HG03520 (cell line): ENCODE measurements at regions not wholly inside any gene's neighbourhood (a gene's known extent, or its start where the extent isn't known, plus 50 kb on each side); places are given as distances from the start of the nearest gene placed in this dataset.
"Not testable (repeated sequence)": the region's sequence is repeated elsewhere in the genome, so short reads cannot be mapped to it uniquely, and the experiment has no call there.

Experiments
- ATAC-seq: cut with Tn5 transposase; IDR thresholded peaks from one replicate; pipeline ENCODE4 v1.9.1; 2021; ENCODE audit warnings: mild to moderate bottlenecking, moderate library complexity; ENCODE audit not compliant: unreplicated experiment

DNA sequence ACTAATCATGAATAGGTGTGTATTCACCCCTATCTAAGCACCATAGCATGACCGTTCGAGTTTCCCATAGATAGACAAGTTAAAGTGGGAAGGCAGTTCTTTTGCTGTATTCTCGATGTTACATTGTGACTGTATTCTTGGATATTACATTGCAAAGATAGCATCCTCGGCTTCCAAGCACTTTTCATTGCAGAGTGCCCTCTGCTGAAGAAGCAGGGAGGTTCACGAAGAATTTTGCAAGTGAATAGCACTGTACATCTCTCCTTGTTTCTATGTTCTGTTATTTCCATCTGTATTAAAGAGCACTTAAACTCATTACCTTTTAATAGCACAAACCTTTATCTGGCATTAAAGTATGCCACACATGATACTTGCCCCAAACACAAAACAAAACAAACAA lies 426.7 kb upstream of the ARX start:
- ATAC-seq: no peak

DNA sequence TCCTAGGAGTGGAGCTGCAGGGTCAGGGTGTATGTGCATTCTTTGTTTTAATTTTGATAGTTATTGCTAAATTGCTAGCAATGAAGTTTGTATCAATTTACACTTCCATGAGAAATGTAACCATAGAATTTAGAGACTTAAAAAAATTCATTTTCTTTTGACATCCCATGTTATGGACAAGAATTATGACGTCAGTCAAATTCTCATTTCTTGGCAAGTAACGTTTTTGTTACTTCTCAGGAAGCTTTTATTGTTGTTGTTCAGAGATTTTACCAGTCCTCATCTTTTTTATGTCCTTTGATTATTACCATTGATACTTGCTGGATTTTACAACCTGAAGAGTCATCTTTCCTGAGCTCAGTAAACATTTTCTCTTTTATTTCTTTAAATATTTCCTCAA lies 417.5 kb upstream of the ARX start:
- ATAC-seq: no peak

DNA sequence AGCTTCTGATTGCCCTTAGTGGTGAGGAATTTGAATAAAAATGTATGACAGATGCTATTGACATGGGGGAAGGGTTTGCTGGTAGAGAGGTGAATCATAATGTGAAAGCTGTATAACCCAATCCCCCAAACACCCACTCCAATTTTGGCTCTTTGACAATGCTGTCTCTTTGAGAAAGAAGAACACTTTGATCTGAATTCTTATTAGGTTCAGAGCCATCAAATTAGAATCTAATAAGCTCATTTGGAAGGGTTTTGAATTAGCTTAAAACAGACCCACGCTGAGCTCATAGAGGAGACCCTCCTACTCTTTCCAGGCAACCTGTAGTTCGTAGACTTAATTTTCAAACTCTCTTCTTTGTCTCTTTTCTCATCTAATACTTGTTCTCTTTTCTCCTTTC lies 416.6 kb upstream of the ARX start:
- no peak for ATAC-seq

DNA sequence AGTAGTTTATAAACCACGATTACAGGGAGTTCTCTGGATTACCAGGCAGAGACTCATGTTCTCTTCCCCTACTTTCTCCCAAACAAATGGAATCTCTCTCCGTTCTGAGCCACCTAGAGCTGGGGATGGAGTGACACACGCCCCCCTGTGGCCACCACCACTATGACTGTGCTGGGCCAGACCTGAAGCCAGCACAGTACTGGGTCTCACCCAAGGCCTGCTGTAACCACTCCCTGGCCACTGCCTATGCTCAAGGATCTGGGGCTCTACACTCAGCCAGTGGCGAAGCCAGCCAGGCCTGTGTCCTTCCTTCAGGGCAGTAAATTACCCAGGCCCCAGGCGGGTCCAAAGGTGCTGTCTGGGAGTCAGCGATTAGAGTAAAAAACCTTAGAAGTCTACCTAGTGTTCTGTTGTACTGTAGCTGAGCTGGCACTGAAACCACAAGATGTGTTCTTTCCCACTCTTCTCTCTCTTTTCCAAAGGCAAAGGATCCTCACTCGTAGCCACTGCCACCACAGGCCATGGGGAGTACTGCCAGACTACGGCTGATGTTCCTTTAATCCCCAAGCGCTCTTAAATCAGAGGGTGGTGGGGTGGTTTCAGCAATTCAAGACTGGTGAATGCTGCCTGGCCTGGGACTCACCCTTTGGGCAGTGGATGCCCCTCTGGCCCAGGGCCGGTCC lies 412.2 kb upstream of the ARX start:
- ATAC-seq: no peak

DNA sequence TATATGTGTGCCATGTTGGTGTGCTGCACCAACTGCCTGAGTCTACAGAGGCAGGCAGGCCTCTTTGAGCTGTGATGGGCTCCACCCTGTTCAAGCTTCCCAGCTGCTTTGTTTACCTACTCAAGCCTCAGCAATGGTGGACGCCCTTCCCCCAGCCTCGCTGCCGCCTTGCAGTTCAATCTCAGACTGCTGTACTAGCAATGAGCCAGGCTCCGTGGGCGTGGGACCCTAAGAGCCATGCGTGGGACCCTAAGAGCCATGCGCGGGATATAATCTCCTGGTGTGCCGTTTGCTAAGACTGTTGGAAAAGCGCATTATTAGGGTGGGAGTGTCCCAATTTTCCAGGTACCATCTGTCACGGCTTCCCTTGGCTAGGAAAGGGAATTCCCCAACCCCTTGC lies 388.4 kb upstream of the ARX start:
- not testable (repeated sequence) for ATAC-seq

DNA sequence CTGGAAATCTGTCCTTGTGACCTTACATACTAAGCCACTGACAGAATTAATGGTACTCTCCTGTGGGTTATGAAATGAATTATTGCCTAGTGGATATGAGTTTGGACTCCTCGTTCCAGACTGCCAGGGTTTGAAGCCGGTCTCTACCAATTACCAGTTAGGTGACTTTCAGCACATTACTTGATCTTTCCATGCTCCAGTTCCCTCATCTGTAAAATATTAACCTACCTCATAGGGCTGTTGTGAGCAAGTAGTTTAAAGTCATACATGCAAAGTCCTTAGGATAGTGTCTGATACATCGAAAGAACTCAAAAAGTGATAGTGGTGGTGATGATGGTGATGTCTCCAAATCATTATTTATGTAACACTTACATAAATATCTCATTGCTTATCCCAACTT lies 373.5 kb upstream of the ARX start:
- ATAC-seq: no peak

DNA sequence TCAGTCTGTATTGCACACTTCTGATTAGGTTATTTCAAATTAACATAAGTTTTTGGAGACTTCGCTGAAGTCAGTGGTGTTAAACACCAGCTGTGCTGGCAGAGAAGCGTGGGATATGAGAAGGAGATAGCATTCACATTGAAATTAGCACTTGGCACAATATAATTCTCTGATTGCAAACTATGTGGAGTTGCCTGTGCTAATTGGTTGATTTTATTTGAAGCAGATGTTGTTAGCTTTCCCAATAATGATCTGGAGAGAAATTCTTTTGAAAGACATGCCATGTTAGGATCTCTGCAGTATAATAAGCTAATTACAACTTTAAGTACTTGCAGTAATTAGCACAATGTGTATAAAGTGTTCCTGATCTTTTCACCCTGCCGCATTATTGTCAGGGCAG lies 367.4 kb upstream of the ARX start:
- ATAC-seq: no peak

DNA sequence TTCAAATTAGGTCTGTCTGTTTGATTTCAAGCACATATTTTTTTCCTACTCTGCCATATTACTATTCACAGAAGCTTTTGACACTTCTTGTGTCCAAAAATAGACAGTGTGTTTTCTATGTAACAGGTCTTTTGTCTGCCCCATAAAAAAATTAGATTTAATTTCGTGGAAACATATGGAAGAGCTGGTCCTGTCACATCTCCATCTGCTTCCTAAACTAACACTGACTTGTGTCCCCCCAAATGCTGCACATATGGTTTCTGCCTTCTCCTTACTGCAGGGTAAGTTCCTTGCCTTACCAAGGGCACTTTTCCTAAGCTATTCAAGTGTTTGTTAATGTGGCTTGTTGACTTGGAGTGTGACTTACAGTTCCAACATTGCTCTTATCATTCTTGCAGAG lies 340.7 kb upstream of the ARX start:
- no peak for ATAC-seq

DNA sequence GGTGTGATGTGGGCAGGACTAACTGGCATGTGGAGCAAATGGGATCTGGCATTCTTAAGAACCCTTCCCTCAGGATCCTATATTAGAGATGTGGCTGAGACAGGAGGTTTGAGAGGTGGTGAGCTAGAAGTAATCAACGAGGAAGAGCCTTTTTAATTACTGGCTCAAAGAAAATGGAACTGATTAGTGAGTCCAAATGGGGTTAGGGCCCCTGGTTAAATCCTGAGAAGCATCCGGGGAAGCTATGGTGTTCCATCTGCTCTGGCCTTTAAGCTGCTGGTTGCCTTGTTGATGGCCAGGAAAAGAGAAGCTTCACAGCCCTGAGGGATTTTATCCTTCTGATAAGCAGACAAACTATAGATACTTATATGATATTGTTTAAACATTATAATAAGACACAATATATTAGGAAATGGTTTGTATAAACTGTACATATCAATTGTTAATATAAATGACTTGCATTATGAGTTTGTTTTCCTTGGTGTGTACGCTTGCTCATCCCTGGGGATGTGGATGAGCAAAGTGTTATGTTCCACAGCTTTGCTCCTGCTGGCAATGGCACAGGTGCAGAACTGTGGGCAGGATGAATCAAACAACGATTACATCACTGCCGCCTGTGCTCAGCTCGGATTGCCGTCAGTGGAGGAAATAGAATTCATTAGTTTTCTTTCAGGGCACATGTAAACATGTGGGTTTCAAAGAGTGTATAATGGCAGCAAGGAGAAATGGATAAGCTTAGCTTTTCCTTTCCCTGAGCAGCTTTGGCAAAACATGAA lies 328.6 kb upstream of the ARX start:
- ATAC-seq: no peak

DNA sequence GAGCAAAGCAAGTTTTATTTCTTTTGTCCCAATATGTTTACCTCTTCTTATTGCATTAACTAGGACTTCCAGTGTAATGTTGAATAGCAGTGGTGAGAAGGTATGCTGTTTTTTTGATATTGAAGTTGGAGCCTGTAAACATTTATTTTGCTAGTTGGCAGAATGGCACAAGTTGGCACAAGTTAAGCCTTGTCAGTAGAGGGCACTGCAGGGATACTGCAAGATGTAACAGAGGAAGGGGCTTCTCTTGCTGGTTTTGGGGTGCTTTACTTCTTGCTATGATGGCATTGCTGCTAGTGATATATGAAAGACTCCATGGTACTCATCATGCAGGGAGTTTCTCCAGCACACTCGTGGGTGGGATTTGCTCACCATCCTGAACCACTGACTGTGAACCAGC lies 327.3 kb upstream of the ARX start:
- ATAC-seq: no peak

DNA sequence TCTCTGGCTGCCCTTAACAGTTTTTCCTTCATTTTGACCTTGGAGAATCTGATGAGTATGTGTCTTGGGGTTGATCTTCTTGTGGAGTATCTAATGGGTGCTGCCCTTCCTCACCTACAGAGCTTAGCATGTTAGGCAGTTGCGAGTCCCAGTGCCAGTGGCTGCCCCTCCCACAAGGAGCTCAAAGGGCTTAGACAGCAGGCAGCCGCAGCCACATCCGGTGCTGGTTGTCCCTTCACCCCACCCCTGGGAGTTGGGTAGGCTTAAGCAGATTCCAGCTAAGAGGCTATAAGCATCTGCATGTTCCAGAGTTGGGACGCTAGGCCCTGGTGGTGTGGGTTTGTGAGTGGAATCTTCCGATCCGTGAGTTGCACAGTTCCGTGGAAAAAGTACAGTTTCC lies 322.1 kb upstream of the ARX start:
- no peak for ATAC-seq

DNA sequence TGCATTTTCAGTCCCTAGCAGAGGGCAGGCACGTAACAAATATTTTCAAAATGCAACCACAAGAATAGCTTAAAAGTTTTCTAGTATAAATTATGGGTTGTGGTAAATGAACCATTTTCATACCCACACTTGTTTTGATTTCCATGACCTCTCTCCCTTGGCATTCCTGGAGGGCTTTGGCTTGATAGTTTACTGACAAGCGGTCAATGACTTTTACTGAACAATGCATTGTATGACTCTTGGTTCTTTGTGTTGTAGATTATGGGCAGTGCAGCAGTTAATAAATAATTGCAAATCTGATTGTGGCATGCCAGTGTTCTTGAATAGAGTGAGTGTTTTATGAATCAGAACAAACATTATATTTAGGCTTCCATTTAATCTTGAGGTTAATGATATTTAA lies 285.2 kb upstream of the ARX start:
- ATAC-seq: no peak

DNA sequence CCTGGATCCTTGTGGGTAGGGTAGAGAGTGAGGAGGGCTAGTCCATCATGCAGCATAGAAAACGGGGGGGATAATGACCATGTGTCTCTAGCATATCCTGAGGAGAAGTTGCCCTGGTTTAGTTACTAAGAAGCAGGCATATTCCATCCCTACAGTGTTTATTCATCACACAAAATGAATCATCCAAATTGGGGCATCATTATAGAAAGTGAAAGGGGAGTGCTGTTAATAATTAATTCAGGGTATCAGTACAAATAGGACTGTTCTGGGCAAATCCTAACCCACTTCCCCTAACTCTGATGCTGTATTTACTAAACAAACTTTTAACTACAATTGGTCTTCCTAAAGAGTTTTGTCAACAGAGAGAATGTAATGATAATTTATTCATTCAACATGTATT lies 281.1 kb upstream of the ARX start:
- no peak for ATAC-seq

DNA sequence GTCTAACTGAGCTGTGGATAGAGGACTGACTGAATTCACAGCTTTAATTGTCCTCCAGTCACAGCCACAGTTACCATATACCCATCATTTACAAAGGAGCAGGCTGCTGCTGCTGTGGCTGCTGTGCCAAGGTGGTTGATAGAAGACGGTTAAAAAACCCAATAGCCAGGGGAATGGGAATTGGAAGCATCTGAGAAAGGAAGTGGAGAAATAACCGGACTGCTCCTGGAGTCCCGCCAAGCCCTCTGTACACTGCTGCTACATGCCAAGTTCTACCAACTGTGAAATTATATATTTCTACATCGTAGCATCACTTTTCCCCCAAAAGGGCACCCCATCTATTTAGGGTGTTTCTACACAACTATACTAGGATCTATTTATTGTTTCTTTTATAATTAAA lies 279.7 kb upstream of the ARX start:
- ATAC-seq: no peak

DNA sequence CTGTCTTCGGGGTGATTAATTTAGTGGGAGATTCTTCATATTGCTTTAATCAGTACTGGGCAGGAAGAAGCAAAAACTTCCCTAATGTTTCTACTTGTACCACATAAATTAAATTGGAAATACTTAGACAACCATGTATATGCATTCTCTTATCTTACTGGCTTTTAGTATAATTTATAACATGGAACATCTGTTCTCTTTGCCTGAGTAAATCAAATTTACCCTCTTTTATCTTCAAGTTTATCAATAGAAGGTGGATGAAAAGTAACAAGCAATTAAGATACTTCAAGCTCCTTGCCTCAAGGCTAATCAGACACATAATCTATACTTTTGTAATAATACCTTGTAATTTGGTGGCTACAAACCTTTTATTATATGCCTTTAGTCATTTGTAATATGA lies 274.4 kb upstream of the ARX start:
- ATAC-seq: no peak

DNA sequence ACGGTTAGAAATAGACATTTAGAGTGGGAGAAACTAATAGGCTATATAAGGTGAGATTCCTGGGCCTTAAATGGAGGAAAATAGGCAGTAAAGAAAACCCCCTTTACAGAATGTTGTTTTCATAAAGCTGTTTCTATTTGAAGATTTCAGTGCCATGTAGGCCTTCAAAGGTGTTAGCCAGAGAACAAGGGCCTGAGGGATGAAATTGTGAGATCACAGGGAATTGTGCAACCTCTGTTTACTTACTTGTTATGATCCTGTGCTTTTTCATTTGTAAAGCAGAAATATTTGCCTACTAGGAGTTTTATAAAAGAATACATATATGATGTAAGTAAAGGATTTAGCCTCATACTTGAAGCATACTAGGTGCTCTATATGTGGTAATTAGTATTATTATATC lies 272.9 kb upstream of the ARX start:
- ATAC-seq: no peak

DNA sequence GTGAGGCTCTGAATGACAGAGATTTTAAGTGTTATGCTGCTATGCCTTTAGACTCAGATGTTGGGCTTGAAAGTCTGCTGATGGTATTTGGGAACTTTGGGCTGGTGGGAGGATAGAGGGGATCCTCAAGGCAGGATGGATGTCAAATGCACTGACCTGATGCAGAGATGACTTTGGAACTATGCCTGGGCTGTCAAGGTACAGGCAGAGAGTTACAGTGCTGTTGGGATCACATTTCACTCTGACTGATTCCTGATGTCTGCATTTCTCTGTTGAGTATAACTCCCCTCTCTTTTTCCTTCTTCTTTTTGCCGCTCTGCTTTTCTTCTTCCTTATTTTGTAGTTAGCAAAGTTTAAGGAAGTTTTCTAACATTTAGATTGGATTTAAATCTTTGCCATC lies 271.8 kb upstream of the ARX start:
- ATAC-seq: no peak

DNA sequence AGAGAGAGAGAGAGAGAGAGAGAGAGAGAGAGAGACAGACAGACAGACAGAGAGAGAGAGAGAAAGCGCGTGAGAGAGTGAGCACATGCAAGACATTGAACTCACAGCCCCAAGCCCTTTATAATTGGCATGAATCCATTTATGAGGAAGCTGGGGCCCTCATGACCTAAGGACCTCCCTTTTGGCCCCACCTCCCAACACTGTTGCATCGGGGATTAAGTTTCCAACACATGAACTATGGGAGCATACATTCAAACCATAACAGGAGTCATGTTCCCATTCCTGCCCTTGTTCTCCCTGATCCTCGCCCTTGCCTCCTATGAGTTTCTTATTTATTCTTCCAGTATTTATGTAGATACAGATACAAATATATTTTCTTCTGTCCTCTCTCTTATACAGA lies 269.8 kb upstream of the ARX start:
- no peak for ATAC-seq

DNA sequence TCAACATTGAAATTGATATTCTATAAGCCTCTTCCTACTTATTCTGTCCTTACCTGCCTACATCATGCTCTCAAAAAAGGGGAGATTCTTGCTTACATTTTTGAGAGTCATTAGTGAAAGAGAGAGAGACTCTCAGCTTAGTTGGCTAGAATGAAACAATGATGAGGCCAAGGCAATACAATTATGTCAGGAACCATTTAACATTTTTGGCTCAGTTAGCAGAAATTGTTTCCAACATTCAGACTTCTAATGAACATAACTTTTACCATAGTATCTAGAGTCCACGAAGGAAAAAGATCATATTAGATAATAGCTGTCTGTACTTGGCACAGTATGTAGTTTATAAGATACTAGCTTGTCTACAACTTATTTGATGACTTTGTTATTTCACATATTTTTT lies 263.7 kb upstream of the ARX start:
- no peak for ATAC-seq

DNA sequence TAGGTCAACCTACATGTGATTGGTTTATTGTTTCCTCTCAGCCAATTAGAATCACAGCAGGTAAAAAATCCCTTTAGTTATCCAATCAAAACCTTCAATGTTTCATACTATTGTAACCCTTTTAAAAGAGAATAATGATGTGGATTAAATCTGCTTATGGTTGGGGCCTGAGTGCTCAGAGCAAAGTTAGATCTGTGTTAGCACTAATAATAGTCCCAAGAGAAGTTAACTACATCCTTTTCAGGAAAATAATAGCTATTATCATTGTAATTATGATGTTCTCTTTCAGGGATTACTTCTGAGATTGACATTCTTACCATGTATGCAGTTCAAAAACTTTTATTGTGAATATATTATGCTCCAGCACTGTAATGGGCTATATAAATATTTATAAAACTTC lies 262.6 kb upstream of the ARX start:
- ATAC-seq: no peak

DNA sequence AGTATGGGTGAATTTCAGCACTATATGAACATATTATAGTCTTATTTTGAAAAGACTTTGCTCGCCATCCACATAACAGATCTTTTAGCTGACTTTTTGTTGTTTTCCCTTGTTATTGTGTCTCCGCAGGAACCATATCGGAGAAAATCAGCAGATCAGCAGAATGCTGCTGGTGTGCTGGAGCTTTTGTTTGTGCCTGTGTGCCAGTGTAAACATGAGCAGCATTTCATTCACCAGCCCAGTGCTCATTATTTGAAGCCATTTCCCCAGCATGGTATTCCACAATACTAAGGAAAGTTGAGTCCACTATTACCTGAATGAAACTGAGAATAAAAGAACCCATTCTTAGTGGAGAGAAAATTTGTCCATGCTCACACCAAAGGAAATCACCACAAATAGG lies 261.8 kb upstream of the ARX start:
- ATAC-seq: no peak

DNA sequence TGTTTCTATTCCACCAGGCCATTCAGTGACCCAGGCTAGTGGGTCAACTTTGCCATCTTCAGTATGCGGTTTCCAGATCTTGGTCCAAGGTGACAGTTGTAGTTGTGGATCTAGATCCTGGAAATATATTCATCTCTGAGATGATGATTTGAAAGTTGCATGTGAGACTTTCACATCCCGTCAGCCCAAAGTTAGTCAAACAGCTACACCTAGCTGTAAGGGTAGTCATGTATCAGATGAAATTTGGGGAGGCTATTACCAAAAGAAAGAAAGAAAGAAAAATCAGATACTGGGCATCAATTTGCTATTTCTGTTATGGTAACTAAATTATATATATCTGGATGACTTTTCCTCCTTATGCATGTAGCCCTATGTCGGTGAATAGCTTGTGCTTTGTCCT lies 259.4 kb upstream of the ARX start:
- no peak for ATAC-seq

DNA sequence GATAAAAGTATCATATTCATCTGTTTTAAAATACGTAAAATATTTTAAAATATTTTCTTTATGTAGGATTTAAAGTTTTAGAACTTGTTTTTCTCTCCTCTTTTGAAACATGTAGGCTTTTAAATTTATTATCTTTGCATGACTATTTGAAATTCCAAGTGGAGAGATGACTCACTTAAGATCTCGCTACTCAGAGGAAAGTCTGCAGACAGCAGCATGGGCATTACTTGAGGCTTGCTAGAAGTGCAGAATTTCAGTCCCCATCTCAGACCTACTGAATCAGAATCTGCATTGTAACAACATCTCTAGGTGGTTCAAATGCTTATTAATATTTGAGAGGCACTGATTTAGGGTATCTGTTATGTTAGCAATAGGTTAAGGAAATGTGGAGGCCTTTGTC lies 225.7 kb upstream of the ARX start:
- ATAC-seq: no peak
